Mucosa of stomach (tissue), 1 donor: ENCODE measurements at regions not wholly inside any gene's neighbourhood (a gene's known extent, or its start where the extent isn't known, plus 50 kb on each side); places are given as distances from the start of the nearest gene placed in this dataset.
"Not testable (repeated sequence)": the region's sequence is repeated elsewhere in the genome, so short reads cannot be mapped to it uniquely, and the experiment has no call there.

Source experiments
- H3K27me3 ChIP-seq: one replicate; pipeline ENCODE4 v1.7.0; 2013; ENCODE audit warnings: mild to moderate bottlenecking, low read length; ENCODE audit not compliant: control insufficient read depth, insufficient read depth
- H3K36me3 ChIP-seq: one replicate; pipeline ENCODE4 v1.7.0; 2013; ENCODE audit warnings: low read length; ENCODE audit not compliant: control insufficient read depth, insufficient read depth
- H3K4me1 ChIP-seq: one replicate; pipeline ENCODE4 v1.7.0; 2013; ENCODE audit warnings: mild to moderate bottlenecking, low read length; ENCODE audit not compliant: control insufficient read depth, insufficient read depth
- H3K4me3 ChIP-seq: one replicate; pipeline ENCODE4 v1.7.0; 2013; ENCODE audit warnings: low read length
- H3K9ac ChIP-seq: one replicate; pipeline ENCODE4 v1.7.0; 2013; ENCODE audit warnings: mild to moderate bottlenecking, low read length, moderate library complexity
- H3K9me3 ChIP-seq: one replicate; pipeline ENCODE4 v1.7.0; 2013; ENCODE audit warnings: mild to moderate bottlenecking, low read length, moderate library complexity; ENCODE audit not compliant: control insufficient read depth
- donor health status: Pancreatic carcinoma.

- H3K36me3 ChIP-seq, H3K9ac ChIP-seq, H3K9me3 ChIP-seq, H3K4me1 ChIP-seq, H3K4me3 ChIP-seq, H3K27me3 ChIP-seq: not testable (repeated sequence)
These were observed 676.4 kb upstream of the ZNF337 start for GRCh38 chr20:26373066-26373465.

GRCh38 chr20:26354511-26354910 lies 657.9 kb upstream of the ZNF337 start:
- Histone ChIP-seq H3K4me1 (no peaks in the 10 kb centered on the region), H3K9me3 (no peaks in the 10 kb centered on the region), H3K9ac (no peak overlapping the region), H3K4me3 (no peak overlapping the region), H3K27me3 (no peaks in the 10 kb centered on the region), H3K36me3 (no peaks in the 10 kb centered on the region)

- no peaks in the 10 kb centered on the region for H3K4me1 ChIP-seq
- no peaks in the 10 kb centered on the region for H3K36me3 ChIP-seq
- H3K9ac ChIP-seq = no peak overlapping the region
- no peaks in the 10 kb centered on the region for H3K9me3 ChIP-seq
- no peak overlapping the region for H3K4me3 ChIP-seq
- H3K27me3 ChIP-seq = no peaks in the 10 kb centered on the region
These were observed 650.7 kb upstream of the ZNF337 start for GRCh38 chr20:26347396-26347795.

GRCh38 chr20:26340460-26341065 lies 643.9 kb upstream of the ZNF337 start:
- H3K36me3 ChIP-seq, H3K27me3 ChIP-seq, H3K4me3 ChIP-seq, H3K9me3 ChIP-seq, H3K4me1 ChIP-seq, H3K9ac ChIP-seq: not testable (repeated sequence)

GRCh38 chr20:26324177-26324576 lies 627.5 kb upstream of the ZNF337 start:
- Histone ChIP-seq H3K4me3 (no peak overlapping the region), H3K9me3 (no peaks in the 10 kb centered on the region), H3K36me3 (no peaks in the 10 kb centered on the region), H3K9ac (no peak overlapping the region), H3K27me3 (no peaks in the 10 kb centered on the region), H3K4me1 (no peaks in the 10 kb centered on the region)

GRCh38 chr20:26315054-26315453 lies 618.4 kb upstream of the ZNF337 start:
- H3K4me3 ChIP-seq = no peak overlapping the region
- H3K4me1 ChIP-seq = no peaks in the 10 kb centered on the region
- no peak overlapping the region for H3K9ac ChIP-seq
- H3K36me3 ChIP-seq = no peaks in the 10 kb centered on the region
- H3K9me3 ChIP-seq = no peaks in the 10 kb centered on the region
- no peaks in the 10 kb centered on the region for H3K27me3 ChIP-seq

GRCh38 chr20:26309720-26310119 lies 613.1 kb upstream of the ZNF337 start:
- not testable (repeated sequence) for H3K9ac ChIP-seq, H3K4me1 ChIP-seq, H3K4me3 ChIP-seq

GRCh38 chr20:26308961-26309360 lies 612.3 kb upstream of the ZNF337 start:
- no peak overlapping the region for H3K9ac ChIP-seq
- H3K4me1 ChIP-seq = no peaks in the 10 kb centered on the region
- H3K36me3 ChIP-seq = no peaks in the 10 kb centered on the region
- no peak overlapping the region for H3K4me3 ChIP-seq
- H3K27me3 ChIP-seq = no peaks in the 10 kb centered on the region
- no peaks in the 10 kb centered on the region for H3K9me3 ChIP-seq

More at GRCh38 chr20:26309720-26310119, 613.1 kb upstream of the ZNF337 start:
- H3K9me3 ChIP-seq, H3K36me3 ChIP-seq, H3K27me3 ChIP-seq: not testable (repeated sequence)

- H3K36me3 ChIP-seq = no peaks in the 10 kb centered on the region
- H3K9me3 ChIP-seq = no peaks in the 10 kb centered on the region
- H3K4me1 ChIP-seq = no peaks in the 10 kb centered on the region
- no peaks in the 10 kb centered on the region for H3K27me3 ChIP-seq
- H3K9ac ChIP-seq = no peak overlapping the region
- H3K4me3 ChIP-seq = no peak overlapping the region
These were observed 598.4 kb upstream of the ZNF337 start for GRCh38 chr20:26295006-26295405.

- H3K4me3 ChIP-seq, H3K4me1 ChIP-seq, H3K36me3 ChIP-seq, H3K27me3 ChIP-seq, H3K9ac ChIP-seq, H3K9me3 ChIP-seq: not testable (repeated sequence)
These were observed 591.9 kb upstream of the ZNF337 start for GRCh38 chr20:26288379-26289061.

- Histone ChIP-seq H3K9ac (no peak overlapping the region), H3K27me3 (no peaks in the 10 kb centered on the region), H3K36me3 (no peaks in the 10 kb centered on the region), H3K9me3 (no peaks in the 10 kb centered on the region), H3K4me1 (no peaks in the 10 kb centered on the region), H3K4me3 (no peak overlapping the region)
These were observed 582.6 kb upstream of the ZNF337 start for GRCh38 chr20:26279238-26279637.

GRCh38 chr20:26277339-26277738 lies 580.7 kb upstream of the ZNF337 start:
- H3K36me3 ChIP-seq = no peaks in the 10 kb centered on the region
- no peaks in the 10 kb centered on the region for H3K4me1 ChIP-seq
- H3K4me3 ChIP-seq = no peak overlapping the region
- H3K9ac ChIP-seq = no peak overlapping the region
- no peaks in the 10 kb centered on the region for H3K9me3 ChIP-seq
- H3K27me3 ChIP-seq = no peaks in the 10 kb centered on the region
